ENCODE measurements at regions not wholly inside any gene's neighbourhood (a gene's known extent, or its start where the extent isn't known, plus 50 kb on each side); places are given as distances from the start of the nearest gene placed in this dataset.
"Not testable (repeated sequence)": the region's sequence is repeated elsewhere in the genome, so short reads cannot be mapped to it uniquely, and the experiment has no call there.

GRCh38 chr7:68065581-68065980 is 1068.9 kb downstream of the TYW1 start:
- DNase-seq (ENCODE audit: low spot score): no peak
- no peak for FAIRE-seq

- FAIRE-seq: no peak
- DNase-seq (ENCODE audit: low spot score): no peak
These were observed 1071.2 kb downstream of the TYW1 start for GRCh38 chr7:68067845-68068244.

GRCh38 chr7:68070992-68071391 is 1074.4 kb downstream of the TYW1 start:
- DNase-seq (ENCODE audit: low spot score) (no peak), FAIRE-seq (no peak)

GRCh38 chr7:68073701-68074100 is 1077.1 kb downstream of the TYW1 start:
- DNase-seq (ENCODE audit: low spot score) (no peak), FAIRE-seq (no peak)

GRCh38 chr7:68074242-68074641 is 1077.6 kb downstream of the TYW1 start:
- DNase-seq (ENCODE audit: low spot score): no peak
- no peak for FAIRE-seq

- DNase-seq (ENCODE audit: low spot score) (no peak), FAIRE-seq (no peak)
These were observed 1081.6 kb downstream of the TYW1 start for GRCh38 chr7:68078157-68078710.

- not testable (repeated sequence) for DNase-seq (ENCODE audit: low spot score); FAIRE-seq
These were observed 1085.7 kb downstream of the TYW1 start for GRCh38 chr7:68082066-68082960.

- not testable (repeated sequence) for FAIRE-seq
These were observed 1086.5 kb downstream of the TYW1 start for GRCh38 chr7:68082961-68083657.

GRCh38 chr7:68087401-68087800 is 1090.8 kb downstream of the TYW1 start:
- FAIRE-seq (no peak), DNase-seq (ENCODE audit: low spot score) (no peak)

More at GRCh38 chr7:68082961-68083657, 1086.5 kb downstream of the TYW1 start:
- DNase-seq (ENCODE audit: low spot score): not testable (repeated sequence)

GRCh38 chr7:68088879-68089278 is 1092.2 kb downstream of the TYW1 start:
- DNase-seq (ENCODE audit: low spot score): no peak
- no peak for FAIRE-seq

GRCh38 chr7:68090256-68090655 is 1093.6 kb downstream of the TYW1 start:
- not testable (repeated sequence) for DNase-seq (ENCODE audit: low spot score); FAIRE-seq

- FAIRE-seq: no peak
These were observed 1106.7 kb downstream of the TYW1 start for GRCh38 chr7:68103319-68103718.

GRCh38 chr7:68107261-68107660 is 1110.6 kb downstream of the TYW1 start:
- DNase-seq (ENCODE audit: low spot score): no peak
- FAIRE-seq: no peak

More at GRCh38 chr7:68103319-68103718, 1106.7 kb downstream of the TYW1 start:
- DNase-seq (ENCODE audit: low spot score): no peak

- FAIRE-seq (no peak), DNase-seq (ENCODE audit: low spot score) (peak; percentile 64)
These were observed 1111.3 kb downstream of the TYW1 start for GRCh38 chr7:68107968-68108367.

- FAIRE-seq (no peak), DNase-seq (ENCODE audit: low spot score) (no peak)
These were observed 1112.7 kb downstream of the TYW1 start for GRCh38 chr7:68109299-68109698.

GRCh38 chr7:68119411-68119810 is 1122.8 kb downstream of the TYW1 start:
- FAIRE-seq (no peak), DNase-seq (ENCODE audit: low spot score) (no peak)

- FAIRE-seq: no peak
- DNase-seq (ENCODE audit: low spot score): no peak
These were observed 1124.4 kb downstream of the TYW1 start for GRCh38 chr7:68121056-68121455.

GRCh38 chr7:68121655-68122054 is 1125.0 kb downstream of the TYW1 start:
- FAIRE-seq: no peak
- DNase-seq (ENCODE audit: low spot score): no peak

- FAIRE-seq: no peak
These were observed 1126.2 kb downstream of the TYW1 start for GRCh38 chr7:68122801-68123200.

GRCh38 chr7:68125168-68125567 is 1128.5 kb downstream of the TYW1 start:
- FAIRE-seq (no peak), DNase-seq (ENCODE audit: low spot score) (no peak)

More at GRCh38 chr7:68122801-68123200, 1126.2 kb downstream of the TYW1 start:
- no peak for DNase-seq (ENCODE audit: low spot score)

- no peak for FAIRE-seq
- DNase-seq (ENCODE audit: low spot score): no peak
These were observed 1136.4 kb downstream of the TYW1 start for GRCh38 chr7:68133045-68133444.

GRCh38 chr7:68143345-68143744 is 1146.7 kb downstream of the TYW1 start:
- DNase-seq (ENCODE audit: low spot score) (peak; percentile 23), FAIRE-seq (no peak)

Measured in urothelium cell line (cell line).